Calu3 (cell line): ENCODE measurements at regions not wholly inside any gene's neighbourhood (a gene's known extent, or its start where the extent isn't known, plus 50 kb on each side); places are given as distances from the start of the nearest gene placed in this dataset.

Experiments used
- BruUV-seq: library from RNA; stranded (reverse); fragments of 400-500 nt; replicated peaks from 2 replicates; lab custom pipeline; 2021; lab: Mats Ljungman, UMichigan
- CTCF ChIA-PET: fragments of 300-600 bp; sonication (Branson Sonifier 250); formaldehyde crosslinking; loops from one replicate; lab custom pipeline; 2022; ENCODE audit warnings: antibody characterized with exemption; lab: Charles Lee
- DNase-seq: peaks from one replicate; pipeline ENCODE4 v3.0.0; 2022
- H3K27ac Mint-ChIP-seq: one replicate; pipeline ENCODE4 v1.8.0; 2022; ENCODE audit warnings: mixed read lengths; ENCODE audit not compliant: unreplicated experiment
- H3K27me3 Mint-ChIP-seq: one replicate; pipeline ENCODE4 v1.8.0; 2022; ENCODE audit warnings: mixed read lengths; ENCODE audit not compliant: unreplicated experiment
- H3K36me3 Mint-ChIP-seq: one replicate; pipeline ENCODE4 v1.8.0; 2022; ENCODE audit warnings: mild to moderate bottlenecking, moderate library complexity, mixed read lengths; ENCODE audit not compliant: insufficient read depth, unreplicated experiment
- H3K4me1 Mint-ChIP-seq: one replicate; pipeline ENCODE4 v1.8.0; 2022; ENCODE audit warnings: mild to moderate bottlenecking, low read depth, mixed read lengths; ENCODE audit not compliant: unreplicated experiment
- H3K4me3 Mint-ChIP-seq: one replicate; pipeline ENCODE4 v1.8.0; 2022; ENCODE audit warnings: mild to moderate bottlenecking, low read depth, moderate library complexity, mixed read lengths; ENCODE audit not compliant: unreplicated experiment
- H3K9me3 Mint-ChIP-seq: one replicate; pipeline ENCODE4 v1.8.0; 2022; ENCODE audit warnings: low read depth, mixed read lengths; ENCODE audit not compliant: unreplicated experiment
- CTCF ChIP-seq: fragments of 200-600 bp; IDR thresholded peaks from one replicate; pipeline ENCODE4 v1.8.0; 2022; ENCODE audit warnings: antibody characterized with exemption; ENCODE audit not compliant: unreplicated experiment
- intact Hi-C: fragments of 100-400 bp; cut with micrococcal nuclease; formaldehyde crosslinking; loops from one replicate; pipeline ENCODE4 v1.10.0; 2022; ENCODE audit not compliant: unreplicated experiment

DNA sequence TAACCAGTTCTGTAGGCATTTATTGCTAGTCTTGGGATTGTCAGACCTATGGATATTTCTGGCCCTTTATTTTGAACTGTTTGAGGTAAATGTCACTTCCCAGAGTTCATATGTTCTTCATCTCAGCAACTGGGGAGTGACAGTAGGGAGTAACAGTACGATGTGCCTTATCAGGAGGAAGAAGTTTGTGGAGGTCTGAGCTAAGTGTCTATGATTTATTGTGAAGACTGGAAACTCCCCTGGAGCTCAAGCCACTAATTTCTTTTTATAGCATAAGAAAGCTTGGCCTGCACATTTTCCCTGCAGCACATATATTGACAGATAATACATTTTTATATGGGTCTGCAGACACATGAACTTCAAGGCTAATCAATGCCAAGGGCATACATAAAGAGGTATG is 383.8 kb downstream of the GRXCR1 start:
- no peak overlapping the region for H3K4me3 Mint-ChIP-seq
- no peaks in the 10 kb centered on the region for H3K36me3 Mint-ChIP-seq
- H3K27ac Mint-ChIP-seq = no peak overlapping the region
- no peak for TF ChIP-seq CTCF
- no peak for DNase-seq
- CTCF ChIA-PET = no interaction called here
- H3K9me3 Mint-ChIP-seq = peaks cover 5% of the 10 kb centered on the region
- no TSS peak for BruUV-seq
- H3K4me1 Mint-ChIP-seq = no peaks in the 10 kb centered on the region
- no peaks in the 10 kb centered on the region for H3K27me3 Mint-ChIP-seq
- intact Hi-C loops = no loop called here

- no TSS peak for BruUV-seq
- Mint-ChIP-seq H3K27me3 (no peaks in the 10 kb centered on the region), H3K36me3 (no peaks in the 10 kb centered on the region), H3K9me3 (peaks cover 5% of the 10 kb centered on the region), H3K4me1 (no peaks in the 10 kb centered on the region), H3K27ac (no peak overlapping the region), H3K4me3 (no peak overlapping the region)
- CTCF ChIA-PET = no interaction called here
- DNase-seq = no peak
- no peak for TF ChIP-seq CTCF
- intact Hi-C loops = no loop called here
Measured at GRCh38 chr4:43277003-43277402, 384.5 kb downstream of the GRXCR1 start.

DNA sequence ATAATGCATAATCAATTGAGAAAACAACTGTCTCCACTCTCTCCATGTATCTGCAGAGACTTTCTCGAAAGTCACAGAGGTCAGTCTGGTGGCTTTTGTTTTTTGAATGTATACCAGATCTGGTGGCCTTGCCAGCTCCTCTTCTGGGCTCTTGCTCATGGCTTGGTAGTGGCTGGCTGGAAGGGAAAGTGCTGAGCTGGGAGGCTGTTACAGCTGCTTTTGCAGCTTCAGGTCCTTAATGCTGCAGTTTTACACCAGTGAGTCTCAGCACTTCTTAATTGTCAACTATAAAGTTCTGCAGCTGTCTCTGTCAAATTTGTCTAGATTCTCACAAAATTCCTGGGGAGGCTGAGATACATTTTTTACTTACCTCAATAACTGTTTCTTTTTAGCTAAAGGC is 390.0 kb downstream of the GRXCR1 start:
- BruUV-seq = no TSS peak
- Mint-ChIP-seq H3K27me3 (no peaks in the 10 kb centered on the region), H3K36me3 (no peaks in the 10 kb centered on the region), H3K4me3 (no peak overlapping the region), H3K4me1 (no peaks in the 10 kb centered on the region), H3K9me3 (peaks cover 2% of the 10 kb centered on the region), H3K27ac (no peak overlapping the region)
- DNase-seq = no peak
- no peak for TF ChIP-seq CTCF
- CTCF ChIA-PET = no interaction called here
- intact Hi-C loops = no loop called here

GRCh38 chr4:43286137-43286536 is 393.6 kb downstream of the GRXCR1 start:
- intact Hi-C loops = no loop called here
- H3K4me1 Mint-ChIP-seq = no peaks in the 10 kb centered on the region

More at GRCh38 chr4:43286137-43286536, 393.6 kb downstream of the GRXCR1 start:
- no peak for DNase-seq
- peaks cover 3% of the 10 kb centered on the region for H3K9me3 Mint-ChIP-seq
- no TSS peak for BruUV-seq
- no peak for TF ChIP-seq CTCF
- H3K27me3 Mint-ChIP-seq = no peaks in the 10 kb centered on the region
- CTCF ChIA-PET = no interaction called here
- H3K27ac Mint-ChIP-seq = no peak overlapping the region
- H3K36me3 Mint-ChIP-seq = no peaks in the 10 kb centered on the region
- H3K4me3 Mint-ChIP-seq = no peak overlapping the region
